Pancreas (tissue), 10 donors: ENCODE measurements at regions not wholly inside any gene's neighbourhood (a gene's known extent, or its start where the extent isn't known, plus 50 kb on each side); places are given as distances from the start of the nearest gene placed in this dataset.

Experiments used
- ATAC-seq, 4 donors: fragments of 200-7000 bp; cut with Tn5 transposase; one replicate each; pipeline versions ENCODE4 v1.8.0 to v1.9.1; 2020; ENCODE audit warnings: mild to moderate bottlenecking in 4 of 4, moderate library complexity in 4 of 4
- DNase-seq, 6 donors: peaks; one replicate each; pipeline ENCODE4 v3.0.0-alpha.2; 2020
- FAIRE-seq: peaks from 2 replicates; lab custom pipeline; 2012; peaks lifted over from hg19 to GRCh38; lab: Jason Lieb, UNC
- H3K27ac ChIP-seq, 4 donors: fragments of 200-600 bp; sonication (generic); 1 replicate in 3 of 4; 2 replicates in 1 of 4; pipeline versions ENCODE4 v1.5.0 to v1.8.0; 2020
- H3K27me3 ChIP-seq, 4 donors: fragments of 200-600 bp; one replicate each; pipeline ENCODE4 v1.8.0; 2021
- H3K36me3 ChIP-seq, 3 donors: fragments of 200-600 bp; sonication (generic) in 1 of 3; one replicate each; pipeline versions ENCODE4 v1.5.0 to v1.8.0; 2020 to 2021
- H3K4me1 ChIP-seq, 3 donors: fragments of 200-600 bp; one replicate each; pipeline ENCODE4 v1.8.0; 2021
- H3K4me3 ChIP-seq, 4 donors: fragments of 200-600 bp; sonication (generic) in 2 of 4; one replicate each; pipeline versions ENCODE4 v1.5.0 to v1.8.0; 2020 to 2021
- H3K9me3 ChIP-seq, 4 donors: fragments of 200-600 bp; one replicate each; pipeline ENCODE4 v1.8.0; 2021
- WGBS, 2 donors: extraction: QIAGEN DNeasy Blood & Tissue Kit; methylation state at CpG; one replicate each; pipeline ENCODE4 v1.1.7; 2013; 5-methylcytosine and 5-hydroxymethylcytosine counted together
- intact Hi-C, 3 donors: fragments of 100-400 bp; cut with DNase I; formaldehyde crosslinking; loops; one replicate each; pipeline versions ENCODE4 v1.11.1 to v1.14.2; 2022
- TF ChIP-seq, protein P1 (sequence below), 4 donors: fragments of 200-600 bp; sonication (generic) in 3 of 4; IDR thresholded peaks; one replicate each; pipeline versions ENCODE4 v1.5.0 to v1.8.0; 2021; ENCODE audit warnings: antibody characterized with exemption in 4 of 4
- donor health status: healthy with polysubstance abuse.
- donor health status: DM: no; HTN: no; CAD: no; lungs with moderate emphysema.
- donor health status: DM: no; HTN: no; CAD: no.
- donor health status: control.
- donor health status: control.
- donor health status: Bipolar disorder and iron deficiency.
- donor health status: DM: yes; HTN: yes; CAD: no.
- donor health status: DM: no; HTN: no; CAD: no.
- donor health status: DM: no; HTN: no; CAD: no.
- donor health status: DM: yes; HTN: yes; CAD: no.

DNA sequence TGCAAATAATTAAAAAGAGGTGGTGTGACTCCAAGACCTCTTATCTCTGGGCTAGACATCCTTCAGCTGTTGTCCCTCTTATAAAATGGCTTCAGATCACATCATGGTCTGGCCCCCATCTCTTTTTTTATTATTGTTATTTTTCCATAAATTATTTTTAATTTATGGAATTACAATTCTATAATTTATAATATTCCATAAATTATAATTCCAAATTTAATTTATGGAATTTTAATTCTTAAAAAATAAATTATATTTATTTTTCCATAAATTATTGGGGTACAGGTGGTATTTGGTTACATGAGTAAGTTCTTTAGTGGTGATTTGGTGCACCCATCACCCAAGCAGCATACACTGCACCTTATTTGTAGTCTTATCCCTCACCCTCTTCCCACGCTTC, 65.9 kb upstream of the GJA5 start:
- intact Hi-C loops = no loop called here
- no peak for FAIRE-seq
- TF ChIP-seq, protein P1, sequence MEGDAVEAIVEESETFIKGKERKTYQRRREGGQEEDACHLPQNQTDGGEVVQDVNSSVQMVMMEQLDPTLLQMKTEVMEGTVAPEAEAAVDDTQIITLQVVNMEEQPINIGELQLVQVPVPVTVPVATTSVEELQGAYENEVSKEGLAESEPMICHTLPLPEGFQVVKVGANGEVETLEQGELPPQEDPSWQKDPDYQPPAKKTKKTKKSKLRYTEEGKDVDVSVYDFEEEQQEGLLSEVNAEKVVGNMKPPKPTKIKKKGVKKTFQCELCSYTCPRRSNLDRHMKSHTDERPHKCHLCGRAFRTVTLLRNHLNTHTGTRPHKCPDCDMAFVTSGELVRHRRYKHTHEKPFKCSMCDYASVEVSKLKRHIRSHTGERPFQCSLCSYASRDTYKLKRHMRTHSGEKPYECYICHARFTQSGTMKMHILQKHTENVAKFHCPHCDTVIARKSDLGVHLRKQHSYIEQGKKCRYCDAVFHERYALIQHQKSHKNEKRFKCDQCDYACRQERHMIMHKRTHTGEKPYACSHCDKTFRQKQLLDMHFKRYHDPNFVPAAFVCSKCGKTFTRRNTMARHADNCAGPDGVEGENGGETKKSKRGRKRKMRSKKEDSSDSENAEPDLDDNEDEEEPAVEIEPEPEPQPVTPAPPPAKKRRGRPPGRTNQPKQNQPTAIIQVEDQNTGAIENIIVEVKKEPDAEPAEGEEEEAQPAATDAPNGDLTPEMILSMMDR (IDR thresholded peaks at IDR 0.05) = no peak

DNA sequence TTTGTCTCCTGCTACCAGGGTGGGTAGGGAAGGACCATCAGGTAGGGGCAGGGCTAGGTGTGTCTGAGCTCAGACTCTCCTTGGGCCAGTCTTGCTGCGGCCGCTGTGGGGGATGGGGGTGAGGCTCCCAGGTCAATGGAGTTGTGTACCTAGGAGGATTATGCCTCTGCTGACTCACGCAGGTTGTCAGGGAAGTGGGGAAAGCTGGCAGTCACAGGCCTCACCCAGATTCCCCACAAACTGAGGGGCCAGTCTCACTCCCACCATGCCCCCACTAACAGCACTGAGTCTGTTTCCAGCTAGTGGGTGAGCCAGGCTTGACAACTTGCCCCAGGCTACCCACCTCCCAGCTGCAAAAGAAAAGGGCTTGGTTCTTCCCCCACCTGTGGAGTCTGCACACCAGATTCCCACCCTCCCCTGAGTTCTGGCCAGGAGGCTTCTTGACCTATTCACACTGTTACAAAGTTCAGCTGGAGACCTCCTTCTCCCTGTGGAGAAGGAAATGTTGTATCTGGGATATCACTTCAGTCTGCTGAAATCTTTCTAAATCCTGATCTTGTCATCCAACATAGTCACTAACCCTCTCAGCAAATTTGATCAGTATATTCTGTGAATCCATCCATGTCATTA, 69.2 kb upstream of the GJA8 start:
- no peaks in the 10 kb centered on the region for H3K4me1 ChIP-seq
- TF ChIP-seq, protein P1 (IDR thresholded peaks at IDR 0.05) = no peak
- H3K27ac ChIP-seq = no peak overlapping the region
- FAIRE-seq = no peak
- no peaks in the 10 kb centered on the region for H3K27me3 ChIP-seq
- no peak for DNase-seq
- WGBS, 2 donors = 61 to 63% methylated on average over 3 of the region's 3 CpGs
- H3K9me3 ChIP-seq = no peaks in the 10 kb centered on the region
- H3K4me3 ChIP-seq = no peak overlapping the region
- ATAC-seq = no peak
- intact Hi-C loops = no loop called here
- no peaks in the 10 kb centered on the region for H3K36me3 ChIP-seq

More for the DNA sequence above, 65.9 kb upstream of the GJA5 start:
- Histone ChIP-seq H3K27ac (no peak overlapping the region), H3K36me3 (no peaks in the 10 kb centered on the region), H3K4me1 (no peaks in the 10 kb centered on the region), H3K27me3 (no peaks in the 10 kb centered on the region), H3K9me3 (no peaks in the 10 kb centered on the region), H3K4me3 (no peak overlapping the region)
- WGBS, 2 donors = 94 to 95% methylated on average over 1 of the region's 1 CpG
- DNase-seq = no peak
- ATAC-seq = no peak

DNA sequence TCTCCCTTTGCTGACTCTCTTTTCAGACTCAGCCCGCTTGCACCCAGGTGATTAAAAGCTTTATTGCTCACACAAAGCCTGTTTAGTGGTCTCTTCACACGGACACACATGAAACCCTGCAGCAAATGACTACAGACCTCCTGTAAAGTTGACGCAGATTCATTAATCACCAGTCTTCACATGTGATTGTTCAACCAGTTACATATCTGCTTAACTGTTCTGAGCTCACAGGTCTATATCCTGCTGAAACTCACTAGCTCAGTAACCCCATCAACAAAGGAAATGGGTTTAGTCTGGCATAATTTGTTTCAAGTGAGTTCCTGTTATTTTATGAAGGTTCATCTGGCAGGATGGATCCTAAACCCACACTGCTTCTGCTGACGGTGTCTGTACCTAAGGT, 68.4 kb upstream of the GJA8 start:
- no peaks in the 10 kb centered on the region for H3K36me3 ChIP-seq
- DNase-seq = no peak
- TF ChIP-seq, protein P1 (IDR thresholded peaks at IDR 0.05) = no peak
- H3K4me1 ChIP-seq = no peaks in the 10 kb centered on the region
- no peak overlapping the region for H3K4me3 ChIP-seq
- WGBS, 2 donors = 57 to 60% methylated on average over 4 of the region's 4 CpGs
- ATAC-seq = no peak
- no peak overlapping the region for H3K27ac ChIP-seq
- H3K9me3 ChIP-seq = no peaks in the 10 kb centered on the region
- H3K27me3 ChIP-seq = no peaks in the 10 kb centered on the region
- intact Hi-C loops = no loop called here
- no peak for FAIRE-seq

DNA sequence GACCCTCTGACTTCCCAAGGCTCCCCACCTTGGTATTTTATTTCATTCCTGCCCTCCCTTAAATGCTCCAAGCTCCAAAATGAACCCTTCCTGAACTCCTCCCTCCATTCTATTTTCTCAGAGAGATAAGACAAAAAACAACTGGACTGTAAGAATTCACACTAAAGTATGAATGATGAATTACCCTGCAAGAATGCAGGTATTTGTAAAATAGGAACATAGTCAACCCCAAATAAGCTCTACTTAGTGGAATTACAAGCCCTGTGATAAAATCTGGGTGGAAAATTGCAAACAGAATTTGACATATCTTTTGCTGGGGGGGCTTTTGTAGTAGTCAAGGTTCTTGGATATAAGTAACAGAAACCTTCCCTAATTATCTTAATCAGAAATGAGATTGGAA, 67.8 kb upstream of the GJA8 start:
- Histone ChIP-seq H3K27ac (no peak overlapping the region), H3K4me1 (no peaks in the 10 kb centered on the region), H3K4me3 (no peak overlapping the region), H3K9me3 (no peaks in the 10 kb centered on the region), H3K27me3 (no peaks in the 10 kb centered on the region), H3K36me3 (no peaks in the 10 kb centered on the region)
- ATAC-seq (no peak), DNase-seq (no peak), FAIRE-seq (no peak)
- intact Hi-C loops = no loop called here
- TF ChIP-seq, protein P1 (IDR thresholded peaks at IDR 0.05) = no peak

DNA sequence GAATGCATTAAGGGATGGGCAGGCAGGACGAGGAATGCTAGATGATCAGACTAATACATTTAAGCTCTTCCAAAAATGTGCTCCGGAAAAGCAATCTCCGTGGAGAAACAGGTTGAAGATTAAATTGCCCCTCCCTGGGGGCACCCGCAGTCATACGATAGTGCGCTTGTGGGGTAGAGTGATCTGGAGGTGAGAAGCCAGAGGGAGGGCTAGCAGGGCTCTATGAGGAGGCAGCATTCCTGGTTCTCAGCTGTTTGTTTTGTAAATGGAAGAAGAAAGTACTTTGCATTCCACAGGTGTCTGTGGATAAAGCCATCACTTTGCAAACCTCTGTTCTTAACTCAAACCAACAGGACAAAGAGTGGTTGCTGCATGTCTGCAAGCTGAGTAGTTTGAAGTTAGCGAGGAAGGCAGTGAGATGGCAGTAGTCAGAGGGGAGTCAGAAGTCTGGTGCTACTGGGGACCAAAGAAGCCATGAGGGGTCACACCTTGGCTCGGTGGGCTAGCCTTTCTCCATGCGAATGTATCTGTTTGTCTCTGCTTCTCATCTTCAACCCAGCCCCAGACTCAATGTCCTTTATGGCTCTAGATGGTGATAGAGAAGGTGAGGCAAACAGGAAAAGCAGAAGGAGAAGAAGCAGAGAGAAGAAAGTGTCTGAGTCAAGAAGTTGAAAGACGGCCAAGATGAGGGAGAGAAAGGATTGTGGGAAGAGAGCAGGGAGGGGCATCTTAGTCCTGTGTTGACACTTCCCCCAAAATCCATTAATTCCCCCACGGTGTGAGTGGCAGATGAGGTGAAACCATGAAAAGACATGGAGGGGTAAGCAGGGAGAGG, 65.2 kb upstream of the GJA8 start:
- H3K27ac ChIP-seq = no peak overlapping the region
- 38 to 49% methylated on average over 11 of the region's 11 CpGs for WGBS, 2 donors
- FAIRE-seq (no peak), DNase-seq (no peak), ATAC-seq (no peak)
- no peaks in the 10 kb centered on the region for H3K27me3 ChIP-seq
- H3K36me3 ChIP-seq = no peaks in the 10 kb centered on the region
- TF ChIP-seq, protein P1 (IDR thresholded peaks at IDR 0.05) = no peak
- intact Hi-C loops = no loop called here
- H3K4me3 ChIP-seq = no peak overlapping the region
- H3K9me3 ChIP-seq = no peaks in the 10 kb centered on the region
- H3K4me1 ChIP-seq = no peaks in the 10 kb centered on the region
